HG03066 (cell line): ENCODE measurements at regions not wholly inside any gene's neighbourhood (a gene's known extent, or its start where the extent isn't known, plus 50 kb on each side); places are given as distances from the start of the nearest gene placed in this dataset.
"Not testable (repeated sequence)": the region's sequence is repeated elsewhere in the genome, so short reads cannot be mapped to it uniquely, and the experiment has no call there.

Source experiments
- ATAC-seq: cut with Tn5 transposase; IDR thresholded peaks from one replicate; pipeline ENCODE4 v1.9.1; 2021; ENCODE audit warnings: low read depth; ENCODE audit not compliant: unreplicated experiment

DNA sequence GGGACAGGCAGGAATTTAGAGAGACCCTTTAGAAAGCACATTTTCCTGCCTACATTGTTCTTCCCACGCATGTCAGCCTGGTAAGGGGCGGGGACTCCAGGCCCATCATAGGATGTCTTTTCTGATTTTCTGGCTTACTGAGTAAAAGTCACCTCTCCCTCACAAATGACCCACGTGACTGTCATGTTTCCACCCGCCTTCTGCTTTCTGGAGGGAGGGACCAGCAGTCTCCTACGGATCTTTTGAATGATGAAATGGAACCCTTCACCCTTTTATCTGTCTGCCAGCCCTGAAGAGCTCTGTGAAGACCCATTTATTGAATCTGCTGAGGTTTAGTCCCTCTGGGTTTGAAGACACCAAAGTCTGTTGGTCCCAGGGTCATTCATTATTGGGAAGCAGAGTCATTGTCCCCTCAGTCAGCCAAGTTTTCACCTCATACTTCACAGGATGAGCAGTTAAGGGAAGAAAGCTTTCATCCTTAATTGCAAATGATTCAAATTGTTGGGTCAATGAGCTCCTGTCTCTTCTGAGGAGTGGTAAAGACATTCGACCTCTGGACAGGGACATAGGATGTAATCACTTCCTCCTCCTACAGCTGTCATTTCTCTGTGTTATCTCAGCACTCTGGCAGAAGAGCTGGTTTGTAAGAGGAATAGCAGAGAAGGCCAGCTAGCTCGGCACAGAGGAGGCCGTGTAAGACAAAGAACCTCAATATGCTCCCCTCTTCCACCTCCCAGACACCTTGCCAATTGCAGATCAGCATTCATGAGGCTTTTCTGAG, 446.1 kb downstream of the HS3ST3B1 start:
- ATAC-seq: no peak

DNA sequence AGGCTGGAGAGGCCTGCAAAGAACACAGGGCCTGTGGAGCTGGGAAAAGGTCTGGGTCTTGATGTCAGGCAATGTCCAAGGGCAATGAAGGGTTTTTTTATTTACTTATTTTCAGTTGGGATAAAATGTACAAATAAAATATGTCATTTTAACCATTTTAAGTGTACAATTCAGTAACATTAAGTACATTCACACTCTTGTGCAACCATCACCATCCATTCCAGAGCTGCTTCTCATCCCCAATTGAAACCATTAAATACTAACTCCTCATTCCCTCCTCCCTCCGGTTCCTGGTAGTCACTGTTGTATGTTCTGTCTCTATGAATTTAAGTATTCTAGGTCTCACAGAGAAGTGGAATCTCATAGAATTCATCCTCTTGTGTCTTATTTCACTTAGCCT, 444.7 kb downstream of the HS3ST3B1 start:
- ATAC-seq: no peak

DNA sequence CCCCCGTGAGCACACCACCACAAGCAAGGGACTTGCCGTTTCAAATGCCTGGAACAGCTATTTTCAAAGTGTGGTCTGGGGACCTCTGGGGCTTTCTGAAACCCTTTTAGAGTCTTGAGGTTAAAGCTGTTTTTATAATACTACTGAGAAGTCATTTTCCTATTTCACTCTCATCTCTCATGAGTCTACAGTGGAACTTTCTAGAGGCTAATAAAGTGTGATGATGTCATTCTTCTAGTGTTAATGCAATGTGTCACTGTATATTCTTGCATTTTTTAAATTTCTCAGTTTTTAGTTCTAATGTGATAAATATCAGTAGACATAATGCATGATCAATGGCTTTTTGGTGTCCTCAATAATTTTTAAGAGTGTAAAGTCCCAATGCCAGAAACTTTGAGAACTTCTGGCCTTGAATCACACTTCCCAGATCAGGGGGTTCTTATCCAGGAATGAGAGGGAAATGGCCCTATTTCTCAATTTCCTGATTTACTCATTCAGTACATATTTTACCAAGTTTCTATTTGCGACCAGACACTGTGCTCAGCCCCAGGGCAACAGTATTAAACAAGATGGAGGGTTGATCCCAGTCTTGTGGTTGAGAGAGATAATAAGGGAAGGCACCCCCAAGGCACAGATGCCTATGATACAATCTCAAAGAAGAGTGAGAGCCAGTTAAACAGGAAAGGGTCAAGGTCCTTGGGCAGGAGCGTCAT, 444.0 kb downstream of the HS3ST3B1 start:
- ATAC-seq: no peak

DNA sequence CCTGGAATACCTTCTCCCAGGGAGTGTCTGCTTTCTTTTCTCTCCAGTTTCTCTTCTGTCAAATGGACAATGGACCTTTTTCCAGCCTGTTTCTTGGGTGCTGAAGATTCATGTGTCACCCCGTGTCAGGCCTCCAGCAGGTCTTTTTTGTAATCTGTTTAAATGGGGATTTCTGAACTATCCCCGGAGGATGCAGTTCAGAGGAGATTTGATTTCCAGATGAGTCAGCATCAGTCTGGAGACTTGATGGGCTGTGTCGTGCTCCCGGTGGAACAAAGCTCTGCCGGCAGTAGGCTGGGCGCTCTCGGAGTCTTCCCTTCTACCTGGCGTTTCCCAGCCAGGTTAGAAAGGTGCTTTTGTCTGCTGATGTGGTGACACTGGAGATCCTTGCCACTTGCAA, 440.6 kb downstream of the HS3ST3B1 start:
- no peak for ATAC-seq

DNA sequence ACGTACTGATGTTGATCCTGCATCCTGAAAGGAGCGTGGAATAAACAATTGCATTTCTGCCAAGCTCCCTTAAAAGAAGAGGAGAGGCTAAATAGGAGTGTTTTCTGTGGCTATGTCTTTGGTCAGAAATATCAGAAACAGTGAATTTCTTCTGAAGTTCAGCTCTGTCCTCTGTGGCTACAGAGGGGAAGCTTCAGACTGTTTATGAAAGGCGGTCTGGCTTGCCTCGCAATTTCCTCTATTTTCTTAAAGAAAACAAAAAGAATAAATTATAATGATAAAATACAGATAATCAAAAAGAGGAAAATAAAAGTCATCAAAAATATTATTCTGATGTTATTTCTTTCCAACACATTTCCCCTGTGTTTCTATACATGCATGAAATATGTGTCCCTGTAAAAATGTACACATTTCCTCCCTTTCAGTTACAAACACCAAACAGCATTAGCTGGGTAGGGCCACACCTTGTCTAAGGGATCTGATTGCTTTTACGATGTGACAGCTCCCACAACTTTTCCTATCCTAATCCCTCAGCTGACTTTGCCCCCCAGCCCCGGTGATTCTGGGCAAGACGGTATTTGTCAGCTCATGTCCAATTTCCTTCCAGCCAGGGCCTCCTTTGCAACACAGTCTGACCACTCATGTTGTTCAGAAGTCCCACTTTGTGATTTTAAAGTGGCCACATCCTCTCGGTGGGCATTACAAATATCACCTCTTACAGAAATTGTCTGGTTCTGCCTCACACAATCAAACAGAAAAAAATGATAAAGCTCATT, 439.0 kb downstream of the HS3ST3B1 start:
- ATAC-seq: no peak

DNA sequence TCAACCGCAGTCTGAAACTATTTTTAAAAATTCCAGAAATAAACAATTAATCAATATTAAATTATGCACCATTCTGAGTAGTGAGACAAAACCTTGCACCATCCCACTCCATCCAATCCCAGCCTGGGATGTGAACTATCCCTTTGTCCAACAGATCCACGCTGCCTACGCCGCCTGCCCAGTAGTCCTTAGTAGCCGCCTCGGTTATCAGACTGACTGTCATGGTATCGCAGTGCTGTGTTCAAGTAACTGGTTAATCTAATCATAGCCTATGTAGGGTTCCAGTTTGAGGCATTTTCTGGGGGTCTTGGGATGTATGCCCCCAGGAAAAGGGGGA, 437.7 kb downstream of the HS3ST3B1 start:
- no peak for ATAC-seq

DNA sequence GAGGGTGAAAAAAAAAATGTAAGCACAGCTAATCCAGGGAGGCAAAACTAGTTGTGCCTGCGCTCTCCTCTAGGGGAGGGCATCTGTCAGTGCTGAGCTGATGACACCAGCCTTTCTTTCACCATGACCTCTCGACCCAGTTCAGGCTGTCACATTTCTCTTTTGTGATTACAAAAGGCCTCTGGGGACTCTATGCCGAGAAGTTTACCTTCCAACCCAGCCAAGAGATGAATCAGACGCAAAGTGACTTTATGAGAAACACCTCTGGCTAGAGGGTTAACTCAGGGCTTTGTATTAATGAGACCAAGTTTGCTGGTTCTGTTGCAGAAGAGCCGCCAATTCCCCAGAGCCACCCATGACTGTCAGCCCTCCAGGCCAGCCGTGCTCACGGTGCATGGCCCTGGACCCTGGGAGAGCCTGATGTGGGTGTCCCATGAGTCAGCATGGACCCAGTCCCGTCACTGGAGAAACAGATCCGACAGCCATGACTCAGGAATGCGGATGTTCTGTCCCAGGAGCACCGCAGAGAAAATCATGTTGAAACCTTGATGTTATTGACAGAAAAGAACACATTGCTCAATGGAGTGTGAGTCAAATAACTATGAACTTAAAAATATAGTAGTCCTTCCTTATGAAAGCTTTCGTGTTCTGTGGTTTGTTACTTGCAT, 437.2 kb downstream of the HS3ST3B1 start:
- ATAC-seq: no peak

DNA sequence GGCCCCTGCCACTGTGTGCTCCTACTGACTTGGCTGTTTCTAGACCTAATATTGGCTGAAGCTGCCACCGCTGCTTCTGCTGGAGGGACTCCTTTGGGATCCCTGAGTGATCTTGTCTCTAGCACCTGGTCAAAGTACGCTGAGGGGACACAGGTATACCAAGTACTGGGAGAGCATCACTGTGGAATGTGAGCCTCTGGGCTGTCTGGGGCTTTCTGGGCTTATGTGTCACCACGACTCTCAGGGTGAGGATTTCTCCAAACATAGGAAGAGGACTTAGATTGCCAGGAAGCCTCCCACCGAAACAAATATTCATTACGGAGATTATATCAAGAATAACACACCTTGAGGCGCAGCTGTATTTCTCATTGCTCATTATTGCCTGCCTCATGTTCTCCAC, 435.8 kb downstream of the HS3ST3B1 start:
- ATAC-seq: no peak

DNA sequence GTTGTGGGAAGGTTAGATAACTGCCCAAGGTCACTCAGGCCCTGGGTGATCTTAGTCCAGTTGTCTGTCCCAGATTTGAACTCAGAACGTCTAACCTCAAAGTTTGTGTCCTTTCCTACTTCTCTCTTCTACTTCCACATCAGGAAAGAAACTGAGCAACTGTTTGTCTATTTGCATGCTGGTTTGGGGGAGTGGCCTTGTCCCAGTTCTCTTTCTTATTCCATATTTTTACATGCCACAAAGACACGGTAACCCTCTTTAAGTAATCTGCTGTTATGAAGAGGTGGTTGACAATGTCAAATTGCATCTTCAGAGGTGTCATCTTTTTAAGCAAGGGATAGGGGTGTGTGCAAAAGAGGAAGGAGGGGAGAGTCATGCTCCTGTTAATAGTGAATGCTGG, 432.5 kb downstream of the HS3ST3B1 start:
- no peak for ATAC-seq

DNA sequence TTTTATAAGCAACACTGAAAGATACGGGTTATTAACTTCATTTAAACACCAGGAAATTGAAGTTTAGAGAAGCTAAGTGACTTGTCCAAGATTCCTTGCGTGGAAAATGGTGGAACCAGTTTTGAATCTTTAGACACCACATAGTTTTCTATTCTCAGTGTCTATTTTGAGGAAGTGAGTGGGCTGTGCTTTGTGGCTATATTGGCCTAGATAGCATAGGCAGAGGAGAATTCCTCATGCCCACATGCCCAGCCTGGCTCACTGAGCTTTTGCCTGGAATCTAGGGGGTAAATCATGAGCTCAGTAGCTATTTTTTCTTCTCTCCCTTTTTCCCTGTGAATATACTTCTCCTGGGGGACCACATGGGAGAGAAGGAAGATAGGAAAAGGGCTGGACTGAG, 431.3 kb downstream of the HS3ST3B1 start:
- no peak for ATAC-seq

DNA sequence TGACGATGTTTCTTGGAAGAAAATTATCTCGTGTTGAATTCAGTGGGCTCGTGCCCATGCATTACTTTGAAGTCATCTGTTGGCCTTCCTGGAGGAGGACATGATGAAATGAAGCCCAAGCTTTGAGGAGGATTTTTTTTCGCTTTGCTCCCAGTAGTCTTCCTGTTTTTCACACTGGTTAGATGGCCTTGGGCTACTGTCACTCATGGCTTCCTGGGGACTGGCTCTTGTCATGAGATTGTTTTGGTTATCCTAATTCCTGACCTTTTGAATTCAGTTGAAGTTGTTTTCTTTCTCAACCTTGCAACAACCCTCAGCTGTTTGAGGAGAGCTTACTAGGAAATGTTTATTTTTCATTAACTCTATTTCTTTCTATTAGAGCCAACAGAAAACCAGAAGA, 430.7 kb downstream of the HS3ST3B1 start:
- ATAC-seq: no peak

DNA sequence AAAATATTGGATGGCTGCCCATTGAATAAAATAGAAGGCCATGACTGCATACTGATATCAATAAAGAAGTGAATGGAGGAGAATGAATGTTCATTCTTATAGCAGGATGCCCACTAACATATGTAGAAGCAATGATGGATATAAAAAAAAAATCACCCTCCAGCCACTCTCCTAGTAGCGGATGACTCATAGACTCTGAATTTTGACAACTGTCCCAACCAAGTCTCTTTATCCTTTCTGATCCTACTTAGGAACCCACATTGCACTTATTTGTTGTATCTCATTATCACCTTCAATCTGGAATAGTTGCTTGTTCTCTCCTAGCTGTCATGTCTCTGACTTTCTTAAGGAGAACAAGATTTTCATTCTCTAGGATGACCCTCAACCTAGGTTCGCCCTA, 429.9 kb downstream of the HS3ST3B1 start:
- no peak for ATAC-seq

DNA sequence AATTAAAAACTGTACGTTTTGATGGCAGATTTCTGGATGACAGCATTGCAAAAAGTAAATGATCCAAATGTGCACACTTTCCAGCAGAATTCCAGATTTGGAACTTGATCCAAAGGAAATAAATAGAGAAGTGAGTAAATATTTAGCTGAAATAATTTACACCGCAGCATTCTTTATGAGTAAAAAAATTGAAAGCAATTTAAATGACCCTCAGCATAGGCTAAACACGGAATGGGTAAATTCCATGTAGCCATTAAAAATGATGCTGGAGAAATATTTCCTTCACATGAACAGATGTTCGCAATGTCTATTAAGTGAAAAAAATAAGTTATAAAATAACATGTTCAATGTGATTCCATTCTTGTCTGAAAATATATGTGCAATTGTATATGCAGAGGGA, 424.8 kb downstream of the HS3ST3B1 start:
- no peak for ATAC-seq

DNA sequence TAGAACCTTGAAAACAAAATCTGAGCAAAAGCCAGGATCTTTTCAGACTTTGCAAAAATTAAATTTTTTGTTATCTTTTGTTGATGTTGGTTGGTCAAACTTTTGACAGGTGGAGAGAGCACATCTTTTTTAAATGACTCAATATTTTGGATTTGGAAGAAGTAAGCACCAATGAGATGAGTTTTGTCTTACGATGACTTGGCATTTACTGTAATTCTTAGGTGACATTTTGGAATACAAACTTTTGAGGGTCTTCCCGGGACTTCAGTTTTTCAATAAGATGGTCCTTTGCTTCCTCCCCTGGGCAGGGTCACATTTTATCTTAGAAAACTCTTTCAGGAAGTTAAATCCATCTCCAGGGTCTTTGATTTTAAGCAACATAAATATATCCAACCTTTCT, 423.9 kb downstream of the HS3ST3B1 start:
- no peak for ATAC-seq

DNA sequence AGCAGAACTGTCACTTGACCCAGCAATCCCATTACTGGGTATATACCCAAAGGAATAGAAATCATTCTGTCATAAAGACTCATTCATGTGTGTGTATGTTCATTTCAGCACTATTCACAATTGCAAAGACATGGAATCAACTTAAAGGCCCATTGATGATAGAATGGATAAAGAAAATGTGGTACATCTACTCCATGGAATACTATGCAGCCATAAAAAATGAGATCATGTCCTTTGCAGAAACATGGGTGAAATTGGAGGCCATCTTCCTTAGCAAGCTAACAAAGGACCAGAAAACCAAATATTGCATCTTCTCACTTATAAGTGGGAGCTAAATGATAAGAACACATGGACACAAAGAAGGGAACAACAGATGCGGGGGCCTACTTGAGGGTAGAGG, 422.5 kb downstream of the HS3ST3B1 start:
- ATAC-seq: not testable (repeated sequence)

DNA sequence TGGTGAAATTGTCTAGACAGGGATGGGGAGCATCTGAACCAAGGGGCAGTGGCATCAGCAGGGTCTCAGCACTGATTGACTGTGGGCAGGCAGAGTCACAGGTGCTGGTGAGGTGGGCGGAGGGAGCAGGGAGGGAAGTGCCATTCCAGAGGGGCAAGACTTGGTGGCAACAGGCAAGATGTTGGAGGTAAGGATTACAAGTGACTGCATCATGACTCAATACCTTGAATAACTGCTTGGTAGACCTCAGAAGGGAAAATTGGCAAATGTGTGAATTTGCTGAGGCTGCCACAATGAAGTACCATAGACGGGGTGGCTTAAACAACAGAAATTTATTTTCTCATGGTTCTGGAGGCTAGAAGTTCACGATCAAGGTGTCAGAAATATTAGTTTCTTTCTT, 419.1 kb downstream of the HS3ST3B1 start:
- no peak for ATAC-seq

DNA sequence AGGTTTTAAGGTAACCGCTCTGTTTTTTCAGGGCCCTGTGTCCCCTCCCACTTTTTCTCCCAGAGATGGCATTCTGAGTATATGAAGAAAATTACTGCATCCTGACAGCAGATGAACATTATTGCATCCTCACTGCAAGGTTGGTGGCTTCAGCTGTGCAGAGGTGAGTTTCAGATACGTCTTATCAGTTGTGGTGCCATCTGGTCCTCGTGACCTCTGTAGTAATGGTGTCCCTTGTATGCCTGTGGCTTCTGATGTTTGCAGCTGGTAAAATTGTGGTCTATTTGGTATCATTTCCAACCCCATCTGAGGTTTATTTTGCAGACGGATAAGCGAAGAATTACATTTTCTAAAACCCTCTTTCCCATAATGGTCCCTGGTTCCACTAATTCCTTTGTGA, 417.0 kb downstream of the HS3ST3B1 start:
- ATAC-seq: no peak

DNA sequence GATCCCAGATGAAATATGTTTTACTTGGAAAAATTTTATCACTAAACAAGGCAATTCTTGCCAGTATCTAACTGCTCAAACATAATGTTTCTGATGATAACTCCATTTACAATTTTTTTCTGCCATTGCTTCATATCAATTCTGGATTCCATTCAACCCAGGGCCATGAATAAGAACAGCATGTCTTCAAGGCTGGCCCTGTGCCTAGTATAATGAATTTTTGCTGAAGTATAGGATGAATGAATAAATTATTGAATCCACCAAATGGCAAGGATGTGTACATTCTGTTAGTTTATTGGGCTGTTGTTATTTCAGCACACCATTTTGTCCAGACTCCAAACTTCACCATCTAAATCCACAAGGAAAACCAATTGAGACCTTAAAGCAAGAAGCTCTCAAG, 414.7 kb downstream of the HS3ST3B1 start:
- no peak for ATAC-seq

DNA sequence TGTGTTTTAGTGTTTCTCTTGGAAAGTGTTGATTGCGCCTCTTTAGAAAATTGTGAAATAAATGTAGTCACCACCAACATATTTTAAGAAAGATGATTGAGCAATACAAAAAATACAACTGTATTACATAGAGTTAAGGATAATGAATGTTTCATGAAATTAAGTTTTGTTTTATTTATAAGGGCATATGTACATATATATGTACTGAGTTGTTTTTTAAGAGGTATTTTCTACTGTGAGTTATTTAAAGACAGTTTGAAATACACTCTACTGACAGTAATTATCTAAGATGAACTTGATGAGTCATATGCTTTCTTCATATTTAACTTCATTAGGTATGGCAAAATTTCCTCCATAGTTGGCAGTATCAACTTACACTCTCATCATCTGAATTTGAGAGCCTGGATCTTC, 411.7 kb downstream of the HS3ST3B1 start:
- no peak for ATAC-seq

DNA sequence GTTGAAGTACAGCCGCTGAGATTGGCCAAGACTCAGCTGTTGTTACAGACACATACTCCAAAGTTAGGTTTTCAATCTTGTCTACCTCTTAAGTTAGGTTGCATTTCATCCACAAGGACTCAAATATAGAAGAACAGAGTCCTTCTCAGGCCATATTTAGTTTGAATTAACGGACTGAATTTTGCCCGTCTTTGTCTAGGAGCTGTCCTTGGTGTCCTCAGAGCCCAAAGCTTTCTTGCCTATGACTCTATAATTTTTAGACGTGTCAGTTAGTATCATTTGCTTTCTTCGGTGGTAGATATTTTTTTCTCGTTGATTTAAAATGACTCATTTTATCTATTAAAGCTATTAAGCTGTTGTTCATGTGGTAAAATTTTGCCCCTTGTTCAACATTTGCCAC, 403.2 kb downstream of the HS3ST3B1 start:
- ATAC-seq: no peak

DNA sequence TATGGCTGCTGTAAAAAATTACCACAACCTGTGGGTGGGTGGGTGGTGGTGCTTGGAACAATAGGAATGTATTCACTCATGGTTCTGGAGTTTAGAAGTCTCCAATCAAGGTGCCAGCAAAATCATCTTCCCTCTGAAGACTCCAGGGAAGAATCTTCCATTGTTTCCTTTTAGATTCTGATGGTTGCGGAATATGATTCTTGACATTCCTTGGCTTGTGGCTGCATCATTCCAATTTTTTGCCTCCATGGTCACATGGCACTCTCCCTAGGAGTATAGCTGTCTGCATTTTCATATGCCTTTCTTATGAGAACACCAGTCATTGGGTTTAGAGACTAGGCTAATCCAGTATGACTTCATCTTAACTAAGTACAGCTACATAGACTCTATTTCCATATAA, 401.0 kb downstream of the HS3ST3B1 start:
- ATAC-seq: no peak
